ENCODE measurements at regions not wholly inside any gene's neighbourhood (a gene's known extent, or its start where the extent isn't known, plus 50 kb on each side); places are given as distances from the start of the nearest gene placed in this dataset.
A peak's percentile ranks its signal among the peaks of the same experiment; 100 is the strongest.

- 100% methylated on average over 1 of the region's 1 CpG for WGBS
- no peak overlapping the region for H2BK12ac ChIP-seq (ENCODE audit: low read length in 2 of 2)
- no peak overlapping the region for H2AFZ ChIP-seq (ENCODE audit: low read depth, low read length)
Observed at GRCh38 chr2:67309281-67309680, 87.9 kb upstream of the ETAA1 start.

GRCh38 chr2:67311536-67311935, 85.6 kb upstream of the ETAA1 start:
- no peak overlapping the region for H2BK5ac ChIP-seq (ENCODE audit: low read depth, low read length, poor library complexity, severe bottlenecking)
- no peak overlapping the region for H2AK5ac ChIP-seq (ENCODE audit: low read length, severe bottlenecking)
- 32% methylated on average over 2 of the region's 2 CpGs for WGBS
- H3K14ac ChIP-seq (ENCODE audit: low read length in 2 of 2): no peak overlapping the region
- no peak overlapping the region for H3K9ac ChIP-seq (ENCODE audit: low read length)
- H3K9me3 ChIP-seq (ENCODE audit: control insufficient read depth, low read length): no peaks in the 10 kb centered on the region
- H2BK12ac ChIP-seq (ENCODE audit: low read length in 2 of 2): no peak overlapping the region
- H4K91ac ChIP-seq (ENCODE audit: low read length): no peak overlapping the region
- H3K4ac ChIP-seq (ENCODE audit: low read depth in 1 of 2, low read length in 2 of 2): no peak overlapping the region
- no peaks in the 10 kb centered on the region for H3K27me3 ChIP-seq (ENCODE audit: control insufficient read depth in 1 of 2, insufficient read depth in 1 of 2, low read length in 2 of 2)
- no peak overlapping the region for H2BK15ac ChIP-seq (ENCODE audit: low read depth, poor library complexity, severe bottlenecking)
- H3K4me2 ChIP-seq (ENCODE audit: low read length, poor library complexity, severe bottlenecking): no peak overlapping the region
- H4K8ac ChIP-seq (ENCODE audit: low read length): no peak overlapping the region
- no peaks in the 10 kb centered on the region for H3K4me1 ChIP-seq (ENCODE audit: control insufficient read depth, insufficient read depth, low read depth, low read length)
- H3K79me1 ChIP-seq (replicated peaks; ENCODE audit: low read length, poor library complexity, severe bottlenecking): no peaks in the 10 kb centered on the region
- no peak overlapping the region for H3K23ac ChIP-seq (ENCODE audit: low read length in 2 of 2)
- no peak overlapping the region for H3K18ac ChIP-seq (ENCODE audit: low read depth in 1 of 2, low read length in 2 of 2)
- H2BK120ac ChIP-seq (ENCODE audit: low read depth, low read length): no peak overlapping the region
- DNase-seq: peak; percentile 74
- no peak overlapping the region for H3K4me3 ChIP-seq (ENCODE audit: insufficient read depth in 1 of 2, low read depth in 1 of 2, low read length in 2 of 2)
- H3K27ac ChIP-seq (ENCODE audit: low read length, poor library complexity, severe bottlenecking): no peak overlapping the region
- no peak overlapping the region for H2AFZ ChIP-seq (ENCODE audit: low read depth, low read length)
- no peaks in the 10 kb centered on the region for H3K36me3 ChIP-seq (ENCODE audit: control insufficient read depth in 1 of 2, insufficient read depth in 2 of 2, low read depth in 1 of 2, low read length in 2 of 2)

More at GRCh38 chr2:67309281-67309680, 87.9 kb upstream of the ETAA1 start:
- Histone ChIP-seq H4K8ac (ENCODE audit: low read length) (no peak overlapping the region), H4K91ac (ENCODE audit: low read length) (no peak overlapping the region), H3K27me3 (ENCODE audit: control insufficient read depth in 1 of 2, insufficient read depth in 1 of 2, low read length in 2 of 2) (no peaks in the 10 kb centered on the region), H3K9ac (ENCODE audit: low read length) (no peak overlapping the region), H3K9me3 (ENCODE audit: control insufficient read depth, low read length) (no peaks in the 10 kb centered on the region), H2BK120ac (ENCODE audit: low read depth, low read length) (no peak overlapping the region), H2BK5ac (ENCODE audit: low read depth, low read length, poor library complexity, severe bottlenecking) (no peak overlapping the region), H3K4me3 (ENCODE audit: insufficient read depth in 1 of 2, low read depth in 1 of 2, low read length in 2 of 2) (no peak overlapping the region), H2BK15ac (ENCODE audit: low read depth, poor library complexity, severe bottlenecking) (no peak overlapping the region), H3K4me1 (ENCODE audit: control insufficient read depth, insufficient read depth, low read depth, low read length) (no peaks in the 10 kb centered on the region), H3K36me3 (ENCODE audit: control insufficient read depth in 1 of 2, insufficient read depth in 2 of 2, low read depth in 1 of 2, low read length in 2 of 2) (no peaks in the 10 kb centered on the region), H3K27ac (ENCODE audit: low read length, poor library complexity, severe bottlenecking) (no peak overlapping the region), H3K4me2 (ENCODE audit: low read length, poor library complexity, severe bottlenecking) (no peak overlapping the region), H3K23ac (ENCODE audit: low read length in 2 of 2) (no peak overlapping the region), H2AK5ac (ENCODE audit: low read length, severe bottlenecking) (no peak overlapping the region), H3K18ac (ENCODE audit: low read depth in 1 of 2, low read length in 2 of 2) (no peak overlapping the region), H3K14ac (ENCODE audit: low read length in 2 of 2) (no peak overlapping the region), H3K79me1 (replicated peaks; ENCODE audit: low read length, poor library complexity, severe bottlenecking) (no peaks in the 10 kb centered on the region), H3K4ac (ENCODE audit: low read depth in 1 of 2, low read length in 2 of 2) (no peak overlapping the region)
- DNase-seq: peak; percentile 40

GRCh38 chr2:67312871-67313270, 84.3 kb upstream of the ETAA1 start:
- no peaks in the 10 kb centered on the region for H3K4me1 ChIP-seq (ENCODE audit: control insufficient read depth, insufficient read depth, low read depth, low read length)
- H2AK5ac ChIP-seq (ENCODE audit: low read length, severe bottlenecking): no peak overlapping the region
- no peak overlapping the region for H2BK5ac ChIP-seq (ENCODE audit: low read depth, low read length, poor library complexity, severe bottlenecking)
- no peak overlapping the region for H3K4me2 ChIP-seq (ENCODE audit: low read length, poor library complexity, severe bottlenecking)
- H4K91ac ChIP-seq (ENCODE audit: low read length): no peak overlapping the region
- H3K4me3 ChIP-seq (ENCODE audit: insufficient read depth in 1 of 2, low read depth in 1 of 2, low read length in 2 of 2): no peak overlapping the region
- H3K36me3 ChIP-seq (ENCODE audit: control insufficient read depth in 1 of 2, insufficient read depth in 2 of 2, low read depth in 1 of 2, low read length in 2 of 2): no peaks in the 10 kb centered on the region
- no peak overlapping the region for H2AFZ ChIP-seq (ENCODE audit: low read depth, low read length)
- no peaks in the 10 kb centered on the region for H3K79me1 ChIP-seq (replicated peaks; ENCODE audit: low read length, poor library complexity, severe bottlenecking)
- H2BK15ac ChIP-seq (ENCODE audit: low read depth, poor library complexity, severe bottlenecking): no peak overlapping the region
- H4K8ac ChIP-seq (ENCODE audit: low read length): no peak overlapping the region
- no peak overlapping the region for H3K27ac ChIP-seq (ENCODE audit: low read length, poor library complexity, severe bottlenecking)
- no peak overlapping the region for H2BK120ac ChIP-seq (ENCODE audit: low read depth, low read length)
- no peak overlapping the region for H3K18ac ChIP-seq (ENCODE audit: low read depth in 1 of 2, low read length in 2 of 2)
- 100% methylated on average over 1 of the region's 1 CpG for WGBS
- H3K9me3 ChIP-seq (ENCODE audit: control insufficient read depth, low read length): no peaks in the 10 kb centered on the region
- no peak overlapping the region for H3K9ac ChIP-seq (ENCODE audit: low read length)
- H3K27me3 ChIP-seq (ENCODE audit: control insufficient read depth in 1 of 2, insufficient read depth in 1 of 2, low read length in 2 of 2): no peaks in the 10 kb centered on the region
- no peak overlapping the region for H3K23ac ChIP-seq (ENCODE audit: low read length in 2 of 2)
- no peak overlapping the region for H3K14ac ChIP-seq (ENCODE audit: low read length in 2 of 2)
- H2BK12ac ChIP-seq (ENCODE audit: low read length in 2 of 2): no peak overlapping the region
- H3K4ac ChIP-seq (ENCODE audit: low read depth in 1 of 2, low read length in 2 of 2): no peak overlapping the region
- no peak for DNase-seq

GRCh38 chr2:67313536-67313935, 83.6 kb upstream of the ETAA1 start:
- no peak overlapping the region for H3K14ac ChIP-seq (ENCODE audit: low read length in 2 of 2)
- no peaks in the 10 kb centered on the region for H3K27me3 ChIP-seq (ENCODE audit: control insufficient read depth in 1 of 2, insufficient read depth in 1 of 2, low read length in 2 of 2)
- H3K4me3 ChIP-seq (ENCODE audit: insufficient read depth in 1 of 2, low read depth in 1 of 2, low read length in 2 of 2): no peak overlapping the region
- no peak overlapping the region for H3K4ac ChIP-seq (ENCODE audit: low read depth in 1 of 2, low read length in 2 of 2)
- no peak overlapping the region for H4K91ac ChIP-seq (ENCODE audit: low read length)
- no peaks in the 10 kb centered on the region for H3K9me3 ChIP-seq (ENCODE audit: control insufficient read depth, low read length)
- no peak overlapping the region for H3K23ac ChIP-seq (ENCODE audit: low read length in 2 of 2)
- no peak overlapping the region for H3K4me2 ChIP-seq (ENCODE audit: low read length, poor library complexity, severe bottlenecking)
- H3K9ac ChIP-seq (ENCODE audit: low read length): no peak overlapping the region
- H3K18ac ChIP-seq (ENCODE audit: low read depth in 1 of 2, low read length in 2 of 2): no peak overlapping the region
- H2AFZ ChIP-seq (ENCODE audit: low read depth, low read length): no peak overlapping the region
- no peak for DNase-seq
- no peaks in the 10 kb centered on the region for H3K4me1 ChIP-seq (ENCODE audit: control insufficient read depth, insufficient read depth, low read depth, low read length)
- no peak overlapping the region for H3K27ac ChIP-seq (ENCODE audit: low read length, poor library complexity, severe bottlenecking)
- H2BK120ac ChIP-seq (ENCODE audit: low read depth, low read length): no peak overlapping the region
- no peak overlapping the region for H2AK5ac ChIP-seq (ENCODE audit: low read length, severe bottlenecking)
- H3K36me3 ChIP-seq (ENCODE audit: control insufficient read depth in 1 of 2, insufficient read depth in 2 of 2, low read depth in 1 of 2, low read length in 2 of 2): no peaks in the 10 kb centered on the region
- H2BK12ac ChIP-seq (ENCODE audit: low read length in 2 of 2): no peak overlapping the region
- no peak overlapping the region for H2BK15ac ChIP-seq (ENCODE audit: low read depth, poor library complexity, severe bottlenecking)
- no CpG with 5 or more reads among the region's 1 CpG for WGBS
- no peaks in the 10 kb centered on the region for H3K79me1 ChIP-seq (replicated peaks; ENCODE audit: low read length, poor library complexity, severe bottlenecking)
- H4K8ac ChIP-seq (ENCODE audit: low read length): no peak overlapping the region
- no peak overlapping the region for H2BK5ac ChIP-seq (ENCODE audit: low read depth, low read length, poor library complexity, severe bottlenecking)

Data from mesenchymal stem cell (in vitro differentiated cells and primary cell).